Heart left ventricle (tissue), 16 donors: ENCODE measurements at regions not wholly inside any gene's neighbourhood (a gene's known extent, or its start where the extent isn't known, plus 50 kb on each side); places are given as distances from the start of the nearest gene placed in this dataset.

ENCODE experiments used
- ATAC-seq, 4 donors: fragments of 200-7000 bp; cut with Tn5 transposase; one replicate each; pipeline ENCODE4 v1.9.1; 2020 to 2022; ENCODE audit warnings: moderate library complexity in 4 of 4, mild to moderate bottlenecking in 3 of 4, moderate number of reproducible peaks in 1 of 4
- DNase-seq, 5 donors: peaks; one replicate each; pipeline ENCODE4 v3.0.0-alpha.2; 2020
- H3K27ac ChIP-seq, 12 donors: fragments of 200-600 bp; sonication (generic) in 4 of 12; one replicate each; pipeline versions ENCODE4 v1.5.0 to v1.8.0; 2016 to 2022; ENCODE audit warnings: mild to moderate bottlenecking in 2 of 12
- H3K27me3 ChIP-seq, 9 donors: fragments of 200-600 bp; sonication (generic) in 2 of 9; one replicate each; pipeline versions ENCODE4 v1.5.1 to v1.8.0; 2016 to 2022; ENCODE audit warnings: mild to moderate bottlenecking in 3 of 9
- H3K36me3 ChIP-seq, 9 donors: fragments of 200-600 bp; sonication (generic) in 2 of 9; one replicate each; pipeline versions ENCODE4 v1.5.0 to v1.8.0; 2018 to 2022; ENCODE audit warnings: mild to moderate bottlenecking in 2 of 9
- H3K4me1 ChIP-seq, 12 donors: fragments of 200-600 bp; sonication (generic) in 4 of 12; one replicate each; pipeline versions ENCODE4 v1.5.0 to v1.8.0; 2016 to 2022; ENCODE audit warnings: mild to moderate bottlenecking in 3 of 12
- H3K4me3 ChIP-seq, 12 donors: fragments of 200-600 bp; sonication (generic) in 4 of 12; one replicate each; pipeline versions ENCODE4 v1.5.0 to v1.8.0; 2017 to 2022; ENCODE audit warnings: mild to moderate bottlenecking in 9 of 12, moderate library complexity in 4 of 12
- H3K9me3 ChIP-seq, 12 donors: fragments of 200-600 bp; sonication (generic) in 4 of 12; one replicate each; pipeline versions ENCODE4 v1.5.0 to v1.8.0; 2016 to 2022; ENCODE audit warnings: mild to moderate bottlenecking in 1 of 12
- CTCF ChIP-seq, 12 donors: fragments of 200-600 bp; sonication (generic) in 4 of 12; IDR thresholded peaks; one replicate each; pipeline versions ENCODE4 v1.5.0 to v1.8.0; 2018 to 2022; ENCODE audit warnings: antibody characterized with exemption in 12 of 12, mild to moderate bottlenecking in 5 of 12
- POLR2A ChIP-seq, 2 donors: fragments of 450-650 bp; IDR thresholded peaks; one replicate each; pipeline ENCODE4 v1.6.1; 2017; ENCODE audit warnings: antibody characterized with exemption in 2 of 2, mild to moderate bottlenecking in 2 of 2, moderate library complexity in 2 of 2
- WGBS, 4 donors: extraction: QIAGEN DNeasy Blood & Tissue Kit in 2 of 4; methylation state at CpG; one replicate each; pipeline versions ENCODE4 v1.1.5 to v1.1.7; 2013 to 2018; 5-methylcytosine and 5-hydroxymethylcytosine counted together
- intact Hi-C, 10 donors: fragments of 100-400 bp; cut with DNase I; formaldehyde crosslinking; loops; one replicate each; pipeline versions ENCODE4 v1.11.1 to v1.14.2; 2022
- donor health status: ischemic (EF 13 %, LVEDD 7.1; RV severe dilation, severe dysfunction).
- donor health status: healthy with polysubstance abuse.
- donor health status: DM: no; HTN: yes; CAD: no.
- donor health status: DM: no; HTN: no; CAD: no.
- donor health status: ischemic (EF 25% LVEDD 6.9; RV normal size, moderate dysfunction).
- donor health status: ischemic (EF 25% LVEDD 5.7; RV mildly dilated, moderate dysfunction).
- donor health status: healthy.
- donor health status: DM: yes; HTN: yes; CAD: no.
- donor health status: ischemic (EF 35%, LVEDD 5.7; RV mildly dilated, moderate dysfunction).
- donor health status: nonischemic (EF 11% LVEDD 7.7; RV severe dilation, severe dysfunction).
- donor health status: DM: yes; HTN: yes; CAD: no.
- donor health status: PGD.
- donor health status: ischemic (EF 29% LVEDD 5.4; RV normal size, mild dysfunction).
- donor health status: nonischemic (EF 23%, LVEDD 6.1; RV moderate dilation, normal function).

DNA sequence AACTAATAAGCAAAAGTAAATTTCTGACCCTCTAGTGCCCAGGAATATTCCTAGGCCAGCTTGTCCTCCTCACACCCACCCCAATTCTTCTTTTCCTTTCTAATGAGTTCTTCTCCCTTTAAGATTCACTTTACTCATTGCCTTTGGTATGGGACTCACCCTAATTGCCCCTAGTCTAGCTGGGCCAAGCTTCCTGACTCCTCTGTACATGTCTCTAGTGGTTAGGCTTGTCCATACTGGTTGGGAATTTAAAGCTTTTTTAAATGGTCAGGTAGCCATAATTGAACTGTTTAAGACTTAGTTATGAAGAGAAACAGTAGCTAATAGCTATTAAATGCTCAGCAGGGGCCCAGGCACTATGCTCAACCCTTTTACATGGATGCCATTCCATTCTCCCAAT, 248.2 kb downstream of the C12orf42 start:
- no peaks in the 10 kb centered on the region for H3K4me1 ChIP-seq
- no peak overlapping the region for H3K27ac ChIP-seq
- H3K4me3 ChIP-seq, result no peak overlapping the region
- intact Hi-C loops, result no loop called here
- no peaks in the 10 kb centered on the region for H3K36me3 ChIP-seq
- DNase-seq (no peak), ATAC-seq (no peak)
- H3K9me3 ChIP-seq, result peaks cover 0 to 10% (median 0%) of the 10 kb centered on the region in 12 donors
- TF ChIP-seq POLR2A (IDR thresholded peaks at IDR 0.05) (no peak), CTCF (IDR thresholded peaks at IDR 0.05) (no peak)
- no peaks in the 10 kb centered on the region for H3K27me3 ChIP-seq

- Histone ChIP-seq H3K4me3 (no peak overlapping the region), H3K9me3 (peaks cover 0 to 16% (median 0%) of the 10 kb centered on the region in 12 donors), H3K4me1 (no peaks in the 10 kb centered on the region), H3K27ac (no peak overlapping the region), H3K36me3 (no peaks in the 10 kb centered on the region), H3K27me3 (no peaks in the 10 kb centered on the region)
- ATAC-seq (no peak), DNase-seq (no peak)
- WGBS, 4 donors, result 77 to 84% (median 81%) methylated on average over 3 of the region's 3 CpGs
- intact Hi-C loops, result no loop called here
- no peak for TF ChIP-seq CTCF (IDR thresholded peaks at IDR 0.05)
Measured at GRCh38 chr12:103249607-103250006, 246.2 kb downstream of the C12orf42 start.

DNA sequence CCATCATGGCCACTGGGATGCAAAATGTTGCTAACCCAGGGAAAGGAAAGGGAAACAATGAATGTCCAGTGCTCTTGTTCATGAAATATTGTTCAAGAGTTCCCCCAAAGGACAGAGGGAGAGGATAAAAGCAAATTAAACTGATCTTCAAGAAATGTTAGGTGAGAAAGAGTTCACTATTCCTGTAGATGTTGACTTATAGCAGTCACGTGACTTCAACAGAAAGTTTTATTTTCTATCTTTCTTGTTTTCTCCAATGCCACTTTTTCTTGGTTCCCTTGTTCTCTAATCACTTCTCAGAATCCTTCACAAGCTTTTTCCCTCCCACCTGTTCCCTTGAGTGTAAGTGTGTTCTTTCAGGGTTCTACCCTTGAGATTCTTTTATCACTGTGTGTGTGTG, 245.3 kb downstream of the C12orf42 start:
- H3K4me1 ChIP-seq, result no peaks in the 10 kb centered on the region
- WGBS, 4 donors, result 81 to 89% (median 84%) methylated on average over 1 of the region's 1 CpG
- intact Hi-C loops, result no loop called here
- no peak for DNase-seq
- H3K36me3 ChIP-seq, result no peaks in the 10 kb centered on the region
- H3K27me3 ChIP-seq, result no peaks in the 10 kb centered on the region
- TF ChIP-seq POLR2A (IDR thresholded peaks at IDR 0.05) (no peak), CTCF (IDR thresholded peaks at IDR 0.05) (no peak)
- peaks cover 0 to 16% (median 0%) of the 10 kb centered on the region in 12 donors for H3K9me3 ChIP-seq
- ATAC-seq, result no peak
- H3K4me3 ChIP-seq, result no peak overlapping the region
- H3K27ac ChIP-seq, result no peak overlapping the region
